Activated B cell treated with CpG ODN at 0.5 μM for 24 hours (primary cell): ENCODE measurements at regions not wholly inside any gene's neighbourhood (a gene's known extent, or its start where the extent isn't known, plus 50 kb on each side); places are given as distances from the start of the nearest gene placed in this dataset.

Experiments used
- ATAC-seq: fragments of 200-7000 bp; cut with Tn5 transposase; one replicate; pipeline ENCODE4 v1.10.0; 2021; ENCODE audit warnings: low read depth, mild to moderate bottlenecking, moderate library complexity
- CTCF ChIA-PET: fragments of 350-600 bp; sonication (Branson Sonifier 250); formaldehyde crosslinking; loops from one replicate; lab custom pipeline; 2021; ENCODE audit warnings: antibody characterized with exemption; lab: Charles Lee
- POLR2A ChIA-PET: fragments of 350-600 bp; sonication (Branson Sonifier 250); formaldehyde crosslinking; loops from one replicate; lab custom pipeline; 2021; ENCODE audit warnings: antibody characterized with exemption; lab: Charles Lee
- DNase-seq: peaks from one replicate; pipeline ENCODE4 v3.0.0; 2022
- H3K27ac Mint-ChIP-seq: one replicate; pipeline ENCODE4 v1.8.0; 2020; ENCODE audit warnings: mixed read lengths
- H3K27me3 Mint-ChIP-seq: one replicate; pipeline ENCODE4 v1.8.0; 2021; ENCODE audit warnings: mixed read lengths
- H3K36me3 Mint-ChIP-seq: one replicate; pipeline ENCODE4 v1.8.0; 2021; ENCODE audit warnings: low read depth, mixed read lengths
- H3K4me1 Mint-ChIP-seq: one replicate; pipeline ENCODE4 v1.8.0; 2021; ENCODE audit warnings: mixed read lengths
- H3K4me3 Mint-ChIP-seq: one replicate; pipeline ENCODE4 v1.8.0; 2020; ENCODE audit warnings: mild to moderate bottlenecking, mixed read lengths
- H3K9me3 Mint-ChIP-seq: one replicate; pipeline ENCODE4 v1.8.0; 2020; ENCODE audit warnings: mixed read lengths
- CTCF ChIP-seq: fragments of 200-600 bp; IDR thresholded peaks from one replicate; pipeline ENCODE4 v1.8.0; 2022; ENCODE audit warnings: antibody characterized with exemption, mild to moderate bottlenecking
- intact Hi-C: fragments of 100-400 bp; cut with micrococcal nuclease; formaldehyde crosslinking; loops from one replicate; pipeline ENCODE4 v1.15.1; 2024

- POLR2A ChIA-PET: no interaction called here
- CTCF ChIA-PET: no interaction called here
- H3K4me1 Mint-ChIP-seq: no peaks in the 10 kb centered on the region
- H3K36me3 Mint-ChIP-seq: no peaks in the 10 kb centered on the region
- H3K9me3 Mint-ChIP-seq: no peaks in the 10 kb centered on the region
- DNase-seq: no peak
- no peak overlapping the region for H3K4me3 Mint-ChIP-seq
- intact Hi-C loops: no loop called here
- TF ChIP-seq CTCF: no peak
- H3K27me3 Mint-ChIP-seq: no peaks in the 10 kb centered on the region
- ATAC-seq: no peak
- H3K27ac Mint-ChIP-seq: no peak overlapping the region
Measured at GRCh38 chr1:221239181-221239580, 359.9 kb downstream of the HLX start.

- Mint-ChIP-seq H3K27me3 (no peaks in the 10 kb centered on the region), H3K36me3 (no peaks in the 10 kb centered on the region), H3K9me3 (no peaks in the 10 kb centered on the region), H3K4me3 (no peak overlapping the region), H3K4me1 (no peaks in the 10 kb centered on the region), H3K27ac (no peak overlapping the region)
- no peak for DNase-seq
- intact Hi-C loops: no loop called here
- no peak for ATAC-seq
- no peak for TF ChIP-seq CTCF
- ChIA-PET POLR2A (no interaction called here), CTCF (no interaction called here)
Measured at GRCh38 chr1:221239792-221240191, 360.5 kb downstream of the HLX start.

GRCh38 chr1:221240690-221241089 is 361.4 kb downstream of the HLX start:
- no peak for TF ChIP-seq CTCF
- H3K9me3 Mint-ChIP-seq: no peaks in the 10 kb centered on the region
- no peak for DNase-seq
- H3K4me1 Mint-ChIP-seq: no peaks in the 10 kb centered on the region
- no peaks in the 10 kb centered on the region for H3K36me3 Mint-ChIP-seq
- peaks cover 3% of the 10 kb centered on the region for H3K27me3 Mint-ChIP-seq
- no peak overlapping the region for H3K27ac Mint-ChIP-seq
- POLR2A ChIA-PET: no interaction called here
- CTCF ChIA-PET: no interaction called here
- H3K4me3 Mint-ChIP-seq: no peak overlapping the region
- no peak for ATAC-seq
- intact Hi-C loops: no loop called here

GRCh38 chr1:221241157-221241556 is 361.9 kb downstream of the HLX start:
- Mint-ChIP-seq H3K4me3 (no peak overlapping the region), H3K9me3 (no peaks in the 10 kb centered on the region), H3K27ac (no peak overlapping the region), H3K27me3 (peaks cover 3% of the 10 kb centered on the region), H3K4me1 (no peaks in the 10 kb centered on the region), H3K36me3 (no peaks in the 10 kb centered on the region)
- DNase-seq (no peak), ATAC-seq (no peak)
- ChIA-PET CTCF (no interaction called here), POLR2A (no interaction called here)
- no peak for TF ChIP-seq CTCF
- intact Hi-C loops: no loop called here

GRCh38 chr1:221241592-221241991 is 362.3 kb downstream of the HLX start:
- ATAC-seq (no peak), DNase-seq (no peak)
- CTCF ChIA-PET: no interaction called here
- H3K27me3 Mint-ChIP-seq: peaks cover 3% of the 10 kb centered on the region
- TF ChIP-seq CTCF: no peak
- H3K36me3 Mint-ChIP-seq: no peaks in the 10 kb centered on the region
- H3K4me1 Mint-ChIP-seq: no peaks in the 10 kb centered on the region
- intact Hi-C loops: no loop called here
- no peak overlapping the region for H3K4me3 Mint-ChIP-seq
- no peak overlapping the region for H3K27ac Mint-ChIP-seq
- POLR2A ChIA-PET: no interaction called here
- H3K9me3 Mint-ChIP-seq: no peaks in the 10 kb centered on the region
